HG03469 (cell line): ENCODE measurements at regions not wholly inside any gene's neighbourhood (a gene's known extent, or its start where the extent isn't known, plus 50 kb on each side); places are given as distances from the start of the nearest gene placed in this dataset.

Experiments
- ATAC-seq: cut with Tn5 transposase; IDR thresholded peaks from one replicate; pipeline ENCODE4 v1.9.1; 2021; ENCODE audit warnings: mild to moderate bottlenecking, moderate library complexity, moderate number of reproducible peaks; ENCODE audit not compliant: unreplicated experiment

- ATAC-seq: no peak
Observed at GRCh38 chr10:78910476-78910875, 158.3 kb upstream of the ZMIZ1 start.

DNA sequence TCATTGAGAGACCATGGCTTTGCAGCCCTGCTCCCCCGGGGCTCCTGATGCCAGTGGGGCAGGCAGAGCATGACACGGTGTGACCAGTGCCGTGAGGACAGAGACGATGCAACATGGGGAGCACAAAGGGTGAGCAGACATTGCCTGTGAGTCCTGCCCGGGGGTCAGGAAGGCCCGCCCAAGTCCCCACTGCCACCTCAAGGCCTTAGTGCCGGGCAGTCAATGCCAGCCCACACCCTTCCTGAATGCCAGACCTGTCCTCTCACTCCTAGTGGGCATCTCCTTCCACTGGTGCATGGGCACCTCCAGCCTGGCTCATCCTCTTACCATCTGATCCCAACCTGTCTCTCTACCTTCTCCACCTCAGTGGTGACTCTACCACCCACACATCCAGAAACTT lies 157.9 kb upstream of the ZMIZ1 start:
- ATAC-seq: no peak

DNA sequence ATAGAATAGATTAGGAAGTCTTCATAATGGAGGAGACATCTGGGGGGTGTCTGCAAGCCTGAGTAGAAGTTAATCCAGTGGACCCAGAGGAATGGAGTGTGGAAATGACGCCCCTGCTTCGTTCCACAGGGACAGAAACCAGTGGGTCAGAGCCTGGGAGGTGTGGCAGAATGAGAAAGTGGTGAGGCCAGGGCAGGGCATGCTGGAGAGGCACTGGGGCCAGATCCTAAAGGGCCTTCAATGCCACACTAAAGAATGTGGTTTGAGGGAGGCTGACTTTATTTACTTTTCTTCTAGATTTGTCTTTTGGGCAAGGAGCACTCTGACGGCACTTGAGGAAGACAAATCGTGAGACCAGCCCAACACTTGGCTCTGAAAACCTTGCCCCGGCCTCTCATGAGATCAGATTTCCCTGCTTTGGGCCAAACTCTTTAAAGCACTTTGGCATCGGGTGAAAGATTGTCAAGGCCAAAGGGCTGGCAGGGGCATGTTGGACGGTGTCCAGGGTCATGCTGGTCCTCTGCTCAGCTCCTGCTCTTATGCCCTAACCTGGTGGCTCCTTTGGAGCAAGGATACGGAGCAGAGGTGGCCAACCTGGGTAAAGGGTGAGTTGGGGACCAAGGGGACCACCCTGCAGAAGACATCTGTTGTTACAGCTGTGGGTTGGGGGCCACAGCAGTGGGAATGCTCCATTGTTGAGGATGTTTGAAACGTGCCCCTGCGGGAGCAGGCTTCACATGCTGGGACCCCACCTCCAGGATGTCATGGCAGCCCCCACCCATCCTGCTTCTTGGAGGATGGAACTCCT lies 157.0 kb upstream of the ZMIZ1 start:
- ATAC-seq: no peak

DNA sequence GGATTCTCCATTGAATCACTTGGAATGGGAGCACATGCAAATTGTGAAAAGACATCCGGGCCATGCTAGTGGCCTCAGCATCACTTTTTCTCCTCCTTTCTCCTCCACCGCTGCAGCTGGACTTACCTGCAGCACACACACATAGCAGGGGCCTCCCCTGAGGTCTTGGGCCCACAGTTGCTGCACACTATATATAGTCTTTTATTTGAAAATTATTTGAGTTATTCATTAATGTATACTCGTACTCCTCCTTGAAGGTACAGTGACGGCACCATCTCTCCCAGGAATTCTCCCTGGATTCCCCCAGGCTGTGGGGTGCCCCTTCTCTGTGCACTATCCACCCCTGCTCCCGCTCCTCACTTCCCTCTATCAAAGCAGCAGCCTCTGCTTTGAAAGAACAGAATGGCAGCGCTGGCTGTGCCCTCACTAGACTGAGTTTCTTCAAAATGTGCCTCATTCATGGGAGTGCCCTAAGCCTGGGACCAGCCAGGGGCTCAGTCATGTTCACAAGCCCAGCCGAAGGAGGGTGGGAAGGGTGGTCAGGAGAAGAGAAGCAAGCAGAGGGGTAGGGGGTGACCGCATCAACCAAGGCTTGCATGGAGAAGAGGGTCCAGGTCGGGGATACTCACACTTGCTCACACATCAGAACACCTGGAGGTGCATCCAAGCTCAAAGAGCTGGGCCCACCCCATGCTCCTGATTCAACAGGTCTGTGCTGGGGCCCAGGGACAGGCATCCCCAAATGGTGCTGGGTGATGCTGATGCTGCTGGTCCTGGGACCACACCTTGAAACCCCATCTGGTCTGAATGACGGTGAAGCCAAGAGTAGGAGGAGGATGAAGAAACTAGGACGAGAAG lies 156.2 kb upstream of the ZMIZ1 start:
- no peak for ATAC-seq

DNA sequence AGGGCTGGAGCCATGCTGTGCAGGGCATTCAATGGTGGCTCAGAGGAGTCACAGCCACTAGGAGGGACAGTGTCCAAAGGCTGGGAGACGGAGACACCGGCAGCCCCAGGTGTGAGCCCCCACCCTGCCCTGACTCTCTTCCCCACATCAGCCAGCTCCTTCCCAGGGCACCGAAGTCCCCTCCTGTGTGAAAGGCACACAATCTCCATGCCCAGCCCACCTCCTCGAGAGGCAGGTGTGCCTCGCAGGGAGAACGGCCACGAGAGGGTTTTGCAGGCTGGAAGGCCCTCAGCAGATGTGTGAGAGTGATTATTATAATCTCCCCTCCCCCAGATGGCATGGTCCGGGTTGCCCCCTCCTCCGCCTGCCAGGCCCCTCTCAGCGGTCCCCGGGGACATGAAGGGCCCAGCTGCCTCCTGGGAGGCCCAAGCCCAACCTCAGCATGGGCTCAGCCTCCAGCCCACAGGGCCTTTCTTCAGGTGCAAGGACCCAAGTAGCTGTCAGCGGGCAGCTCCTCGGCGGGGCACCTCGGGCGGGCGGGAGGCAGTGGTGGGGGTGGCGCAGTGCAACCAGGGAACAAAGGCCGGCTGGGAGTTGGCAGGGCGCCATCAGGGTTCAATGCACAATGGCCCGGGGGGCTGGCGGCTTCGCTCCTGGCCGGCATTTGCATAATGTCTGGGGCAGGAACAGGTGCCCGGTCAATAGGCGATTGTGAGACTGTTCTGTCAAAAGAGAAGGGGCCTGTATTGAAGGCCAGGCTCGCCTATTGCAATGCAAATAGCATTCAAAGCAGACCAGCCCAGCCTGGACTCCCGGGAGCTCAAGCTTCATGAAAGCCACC lies 155.3 kb upstream of the ZMIZ1 start:
- no peak for ATAC-seq

- ATAC-seq: no peak
Observed at GRCh38 chr10:78914060-78914378, 154.7 kb upstream of the ZMIZ1 start.

DNA sequence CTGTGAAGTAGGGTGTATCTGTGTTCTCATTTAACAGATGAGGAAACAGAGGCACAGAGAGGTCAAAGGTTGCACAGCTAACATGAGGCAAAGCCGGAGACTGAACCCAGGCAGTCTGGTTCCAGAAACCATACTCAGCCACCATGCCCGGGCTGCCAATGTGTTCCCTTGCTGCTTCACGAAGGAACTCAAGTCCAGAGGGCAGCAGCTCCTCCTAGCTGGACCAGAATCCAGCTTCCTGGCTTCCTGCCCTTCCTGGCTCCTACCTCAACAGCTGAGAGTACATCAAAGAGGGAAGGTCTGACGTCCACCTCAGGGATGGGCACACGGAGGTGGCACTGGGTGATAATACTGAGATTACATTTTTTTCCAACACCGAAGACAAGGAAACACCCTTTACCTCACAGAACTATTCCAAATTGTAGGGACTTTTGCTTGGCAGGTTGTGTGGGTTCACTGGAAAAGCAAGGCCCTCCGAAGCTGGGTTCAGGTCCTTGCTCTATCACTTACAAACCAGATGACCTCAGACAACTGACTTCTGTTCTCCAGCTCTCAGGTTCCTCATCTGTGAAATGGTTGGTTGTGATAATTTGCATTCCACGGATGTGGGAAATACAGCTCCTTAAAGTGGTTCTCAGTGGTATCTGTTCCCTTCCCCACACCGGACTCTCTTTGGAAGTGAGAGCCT lies 154.1 kb upstream of the ZMIZ1 start:
- ATAC-seq: no peak

GRCh38 chr10:78915190-78915518 lies 153.6 kb upstream of the ZMIZ1 start:
- no peak for ATAC-seq

DNA sequence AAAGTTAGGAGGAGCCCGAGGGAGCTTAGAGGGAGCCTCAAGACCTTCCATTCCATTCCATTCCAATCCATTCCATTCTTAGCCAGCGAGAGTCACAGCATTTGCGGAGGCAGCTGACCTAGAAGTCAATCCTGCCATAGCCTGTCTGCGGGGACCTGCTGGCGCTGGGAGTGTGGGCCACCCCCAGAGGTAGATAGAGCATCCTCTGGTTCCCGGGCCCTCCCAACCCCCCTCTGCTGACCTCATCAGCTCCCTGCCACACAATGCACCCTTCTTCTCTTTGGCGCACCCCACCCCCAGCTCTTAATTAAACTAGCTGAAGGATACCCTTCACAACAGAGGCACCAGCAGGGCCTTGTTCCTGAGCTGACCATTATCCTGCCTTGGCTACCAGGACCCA lies 152.5 kb upstream of the ZMIZ1 start:
- no peak for ATAC-seq

DNA sequence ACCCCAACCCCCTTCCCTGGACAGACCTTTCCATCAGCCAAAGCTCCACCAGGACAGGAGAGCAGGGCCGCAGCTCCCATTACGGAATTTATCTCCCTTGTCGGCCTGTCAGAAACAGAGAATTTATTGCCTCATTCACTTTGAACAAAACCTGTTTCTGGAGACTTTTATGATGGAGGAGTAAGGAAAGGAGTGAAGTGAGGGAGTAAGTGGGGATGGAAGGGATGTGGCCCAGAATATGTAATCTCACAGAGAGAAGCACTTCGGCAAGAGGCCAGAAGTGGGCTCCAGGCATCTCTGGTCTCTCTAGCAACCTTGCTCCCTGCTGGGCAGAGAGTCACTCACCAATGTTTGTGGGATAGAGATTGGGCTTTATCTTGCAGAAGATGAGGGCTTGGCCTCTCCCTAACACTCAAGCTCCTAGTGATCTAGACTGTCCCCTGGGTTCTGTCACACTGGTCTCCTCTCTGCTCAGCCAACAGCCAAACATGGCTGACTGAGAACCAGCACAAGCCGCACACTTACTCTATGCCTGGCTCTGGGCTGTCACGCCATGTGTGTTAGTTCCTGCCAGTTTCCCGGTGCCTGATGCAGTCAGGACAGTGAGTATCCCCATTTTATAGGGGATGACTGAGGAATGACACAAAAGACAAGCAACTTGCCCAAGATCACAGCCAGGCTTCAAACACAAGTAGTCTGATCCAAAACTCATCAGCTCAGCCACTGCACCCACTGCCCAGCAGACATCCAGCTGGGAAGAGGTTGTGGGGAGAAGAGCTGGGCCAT lies 149.4 kb upstream of the ZMIZ1 start:
- ATAC-seq: no peak

DNA sequence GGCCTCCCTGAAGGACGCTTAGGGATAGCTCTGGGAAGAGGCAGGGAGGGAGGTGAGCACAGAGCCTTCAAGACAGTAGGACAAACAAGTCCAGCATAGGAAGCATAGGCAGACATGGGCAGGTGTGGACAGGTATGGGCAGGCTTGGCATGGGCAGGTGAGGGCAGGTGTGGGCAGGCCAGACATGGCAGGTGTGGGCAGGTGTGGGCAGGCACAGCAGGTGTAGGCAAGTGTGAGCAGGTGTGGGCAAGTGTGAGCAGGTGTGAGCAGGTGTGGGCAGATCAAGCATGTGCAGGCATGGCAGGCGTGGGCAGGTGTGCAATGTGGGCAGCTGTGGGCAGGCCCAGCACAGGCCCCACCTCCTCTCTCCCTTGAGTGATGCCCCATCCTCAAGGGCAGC lies 148.8 kb upstream of the ZMIZ1 start:
- no peak for ATAC-seq

DNA sequence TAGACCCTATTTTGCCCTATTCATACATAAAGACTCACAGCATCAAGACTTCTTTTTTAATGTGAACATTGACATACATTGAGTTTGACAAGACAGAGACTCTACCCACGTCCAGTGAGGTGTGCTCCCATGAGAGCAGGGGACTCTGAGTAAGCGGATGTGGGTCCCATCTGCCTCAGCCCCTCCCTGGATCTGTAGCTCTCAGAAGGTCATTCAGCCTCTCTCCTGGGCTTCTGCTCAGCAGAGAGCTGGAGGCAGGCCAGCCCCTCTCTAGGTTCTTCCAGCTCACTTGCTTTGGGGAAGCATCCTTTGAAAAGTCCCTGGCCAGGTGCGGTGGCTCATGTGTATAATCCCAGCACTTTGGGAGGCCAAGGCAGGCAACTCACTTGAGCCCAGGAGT lies 146.9 kb upstream of the ZMIZ1 start:
- ATAC-seq: no peak

DNA sequence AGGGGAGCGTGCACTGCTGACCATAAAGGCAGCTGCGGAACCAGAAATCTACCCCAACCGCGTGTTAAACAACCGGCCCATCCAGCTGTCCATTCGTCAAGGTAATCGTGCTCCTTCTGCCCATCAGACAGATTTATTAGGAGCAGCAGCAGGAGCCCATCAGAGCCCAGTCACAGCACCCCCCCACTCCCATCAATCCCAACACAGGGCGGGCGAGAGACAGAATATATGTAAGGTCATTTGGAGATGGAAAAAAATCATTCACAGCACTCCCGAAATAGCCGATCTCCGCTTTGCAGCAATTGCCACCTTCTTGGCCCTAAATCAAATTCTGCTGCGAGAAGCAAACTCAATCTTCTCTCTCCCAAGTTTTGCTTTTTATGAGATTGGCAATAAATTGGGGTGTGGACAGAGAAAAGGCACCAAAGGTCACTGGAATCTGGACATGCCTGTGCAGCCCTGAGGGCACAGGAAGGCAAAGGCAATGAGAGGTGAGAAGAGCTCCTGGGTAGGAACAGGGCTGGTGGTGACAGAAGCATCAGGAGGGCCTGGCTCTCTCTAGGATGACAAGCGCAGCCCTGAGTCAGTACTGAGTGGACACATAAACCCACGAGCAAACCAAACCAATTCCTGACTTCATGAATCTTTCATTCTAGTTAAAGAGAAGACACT lies 145.0 kb upstream of the ZMIZ1 start:
- ATAC-seq: no peak

GRCh38 chr10:78924319-78925003 lies 144.3 kb upstream of the ZMIZ1 start:
- ATAC-seq: no peak

DNA sequence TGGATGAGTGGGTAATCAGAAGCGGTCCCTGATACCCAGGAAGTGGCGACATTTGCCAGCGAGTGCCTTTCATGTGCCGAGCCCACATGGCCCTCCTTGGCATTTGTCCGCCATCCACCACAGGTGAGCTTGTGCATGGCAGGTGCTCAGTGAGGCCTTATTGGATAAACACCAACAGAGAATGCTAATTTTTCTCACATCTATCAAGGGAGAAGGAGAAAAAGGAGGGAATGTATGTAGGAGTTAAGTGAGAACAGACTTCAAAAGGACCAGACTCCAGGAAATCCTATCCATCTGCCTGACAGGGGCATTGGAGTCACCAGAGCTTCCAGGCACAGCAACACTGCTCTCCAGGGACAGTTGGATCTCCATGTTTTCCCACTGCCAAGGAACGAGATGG lies 143.5 kb upstream of the ZMIZ1 start:
- no peak for ATAC-seq

DNA sequence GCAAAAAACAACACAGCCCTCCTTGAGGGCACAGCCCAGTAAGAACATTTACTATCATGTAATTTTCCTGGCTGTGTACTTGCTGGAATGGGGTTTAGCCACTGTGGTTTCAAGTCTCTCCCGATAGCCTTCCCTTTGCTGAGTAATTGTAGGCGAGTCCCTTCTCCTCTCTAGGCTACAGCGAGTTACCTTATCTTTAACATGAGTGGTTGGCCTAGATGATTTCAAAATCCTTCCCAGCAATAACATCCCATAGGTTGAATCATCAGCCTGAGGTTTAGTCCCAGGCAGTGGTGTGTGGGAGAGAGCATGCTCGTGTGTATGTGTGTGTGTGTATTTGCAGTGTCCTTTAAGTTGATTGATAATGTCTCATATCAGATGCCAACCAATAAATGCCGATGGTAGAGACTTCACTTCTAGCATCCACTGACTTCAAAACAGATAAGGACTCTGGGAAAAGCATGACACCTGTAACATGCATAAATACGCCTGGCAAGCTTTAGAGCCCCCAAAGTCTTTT lies 142.9 kb upstream of the ZMIZ1 start:
- ATAC-seq: no peak

- no peak for ATAC-seq
Observed at GRCh38 chr10:78927257-78927995, 141.3 kb upstream of the ZMIZ1 start.

- no peak for ATAC-seq
Observed at GRCh38 chr10:78928330-78928729, 140.4 kb upstream of the ZMIZ1 start.
